CD4-positive, alpha-beta T cell treated with Interleukin-2 at 100 ng/mL for 4 hours (primary cell): ENCODE measurements at regions not wholly inside any gene's neighbourhood (a gene's known extent, or its start where the extent isn't known, plus 50 kb on each side); places are given as distances from the start of the nearest gene placed in this dataset.

ENCODE experiments used
- DNase-seq: peaks from one replicate; pipeline ENCODE4 v3.0.0-alpha.2; 2020; ENCODE audit warnings: low spot score

DNA sequence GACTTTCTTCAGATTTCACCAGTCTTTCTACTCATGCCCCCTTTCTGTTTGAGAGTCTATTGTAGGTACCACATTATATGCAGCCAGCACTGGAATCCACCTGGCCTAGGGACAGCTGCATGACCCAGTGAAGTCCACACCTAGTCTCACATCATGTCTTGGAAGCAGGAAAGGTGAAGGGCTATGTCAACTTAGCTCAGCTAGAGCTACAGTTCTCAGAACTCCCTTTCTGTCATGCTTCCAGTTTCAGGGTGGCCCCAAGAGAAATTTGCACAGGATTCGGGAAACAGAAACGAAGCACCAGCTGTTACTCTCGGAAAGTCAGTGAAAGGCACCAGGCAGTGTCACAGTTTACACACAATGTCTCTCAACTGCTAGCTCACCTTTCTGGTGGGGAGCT, 51.6 kb upstream of the NLRP1 start:
- no peak for DNase-seq

DNA sequence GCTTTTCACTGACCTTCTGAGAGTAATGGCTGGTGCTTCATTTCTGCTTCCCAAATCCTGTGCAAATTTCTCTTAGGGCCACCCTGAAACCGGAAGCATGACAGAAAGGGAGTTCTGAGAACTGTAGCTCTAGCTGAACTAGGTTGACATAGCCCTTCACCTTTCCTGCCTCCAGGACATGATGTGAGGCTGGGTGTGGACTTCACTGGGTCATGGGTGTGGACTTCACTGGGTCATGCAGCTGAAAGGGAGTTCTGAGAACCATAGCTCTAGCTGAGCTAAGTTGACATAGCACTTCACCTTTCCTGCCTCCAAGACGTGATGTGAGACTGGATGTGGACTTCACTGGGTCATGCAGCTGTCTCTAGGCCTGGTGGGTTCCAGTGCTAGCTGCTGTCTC, 54.3 kb upstream of the NLRP1 start:
- no peak for DNase-seq

DNA sequence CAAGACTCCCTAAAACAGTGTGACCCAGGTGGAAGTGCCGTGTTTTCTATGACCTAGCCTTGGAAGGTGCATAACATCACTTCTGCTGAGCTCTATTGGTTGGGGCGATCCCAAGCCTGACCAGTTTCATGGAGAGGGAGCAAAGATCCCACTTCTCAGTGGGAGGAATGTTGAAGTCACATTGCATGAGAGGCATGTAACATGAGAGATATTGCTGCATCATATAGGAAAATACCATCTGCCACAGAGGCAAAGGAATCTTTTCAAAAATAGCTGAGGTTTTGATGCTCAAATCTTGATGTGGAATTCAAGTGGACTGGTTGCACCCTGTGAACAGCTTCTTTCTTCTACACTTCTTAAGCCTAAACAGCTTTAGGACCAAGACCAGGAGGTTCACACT, 56.4 kb upstream of the NLRP1 start:
- DNase-seq = no peak

DNA sequence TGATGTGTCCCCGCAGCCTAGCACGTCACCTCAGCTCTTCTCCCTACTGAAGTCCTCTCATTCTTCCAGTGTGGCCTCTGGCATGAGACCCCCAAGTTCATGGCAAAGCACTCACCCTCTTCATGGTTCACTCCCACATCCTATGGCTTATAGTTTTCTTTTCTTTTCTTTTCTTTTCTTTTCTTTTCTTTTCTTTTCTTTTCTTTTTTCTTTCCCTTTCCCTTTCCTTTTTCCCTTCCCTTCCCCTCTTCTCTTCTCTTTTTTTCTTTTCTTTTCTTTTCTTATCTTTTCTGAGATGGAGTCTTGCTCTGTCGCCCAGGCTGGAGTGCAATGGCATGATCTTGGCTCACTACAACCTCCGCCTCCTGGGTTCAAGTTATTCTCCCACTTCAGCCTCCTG, 58.4 kb upstream of the NLRP1 start:
- no peak for DNase-seq

DNA sequence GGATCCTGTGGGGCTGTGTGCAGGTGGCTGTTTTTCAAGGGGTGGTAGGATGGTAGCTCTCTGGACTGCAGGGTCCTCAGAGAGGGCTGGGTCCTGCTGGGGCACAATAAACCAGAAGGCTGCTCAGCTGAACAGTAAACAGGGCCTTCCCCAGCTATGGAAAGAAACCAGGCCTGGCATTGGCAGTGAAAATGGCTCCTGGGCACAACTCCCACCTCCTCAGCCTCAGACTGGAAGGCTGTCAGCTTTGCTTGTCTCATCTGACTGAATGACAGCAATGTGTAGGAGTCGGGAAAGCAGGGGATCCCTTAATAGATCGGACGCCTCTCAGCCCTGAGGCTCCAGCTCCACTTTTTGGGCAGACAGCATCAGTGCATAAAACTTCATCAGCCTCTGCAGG, 59.8 kb upstream of the NLRP1 start:
- DNase-seq = no peak

DNA sequence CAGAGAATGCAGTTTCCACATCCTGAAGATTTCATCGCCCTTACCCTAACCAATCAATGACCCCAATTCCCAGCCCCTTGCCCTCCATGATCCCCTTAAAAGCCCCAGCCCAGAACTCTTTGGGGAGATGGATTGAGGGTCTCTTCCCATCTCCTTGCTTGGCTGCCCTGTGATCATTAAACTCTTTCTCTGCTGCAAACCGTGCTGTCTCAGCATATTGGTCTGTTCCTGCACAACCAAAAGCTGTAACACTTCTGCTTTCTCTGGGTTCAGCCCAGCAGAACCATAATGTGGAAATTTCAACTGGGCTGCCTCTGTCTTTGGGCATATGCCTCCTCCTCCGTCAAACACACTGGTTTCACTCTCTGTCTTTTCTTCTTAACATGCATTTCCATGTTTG, 67.0 kb upstream of the NLRP1 start:
- no peak for DNase-seq

DNA sequence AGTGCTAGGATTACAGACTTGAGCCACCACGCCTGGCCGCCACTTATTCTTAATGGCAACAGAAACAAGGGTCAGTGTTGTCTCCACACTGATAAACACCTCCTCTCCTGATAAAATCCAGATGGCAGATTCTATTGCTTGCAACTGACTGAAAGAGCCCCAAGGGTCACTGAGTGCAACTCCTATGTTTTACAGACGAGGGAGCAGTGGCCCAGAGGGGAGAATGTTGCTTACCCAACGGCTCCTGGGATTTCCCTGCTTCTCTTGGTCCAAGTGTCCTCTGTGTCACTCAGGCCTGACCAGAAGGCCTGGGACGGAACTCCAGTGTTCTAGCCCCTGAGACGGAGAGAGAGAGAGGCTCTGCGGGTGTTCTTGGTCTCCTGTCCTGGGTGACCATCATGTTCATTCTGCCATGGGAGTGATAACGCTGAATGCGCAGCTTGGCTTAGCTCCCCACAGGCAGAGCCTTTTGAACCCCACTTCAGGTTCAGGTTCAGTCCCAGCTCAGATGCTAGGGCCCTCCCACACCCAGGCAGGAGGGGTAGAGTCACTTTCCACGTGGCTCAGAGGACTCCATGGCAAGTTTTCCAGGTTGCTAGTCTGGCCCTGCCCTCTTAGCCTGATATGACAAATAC, 77.3 kb upstream of the NLRP1 start:
- no peak for DNase-seq

DNA sequence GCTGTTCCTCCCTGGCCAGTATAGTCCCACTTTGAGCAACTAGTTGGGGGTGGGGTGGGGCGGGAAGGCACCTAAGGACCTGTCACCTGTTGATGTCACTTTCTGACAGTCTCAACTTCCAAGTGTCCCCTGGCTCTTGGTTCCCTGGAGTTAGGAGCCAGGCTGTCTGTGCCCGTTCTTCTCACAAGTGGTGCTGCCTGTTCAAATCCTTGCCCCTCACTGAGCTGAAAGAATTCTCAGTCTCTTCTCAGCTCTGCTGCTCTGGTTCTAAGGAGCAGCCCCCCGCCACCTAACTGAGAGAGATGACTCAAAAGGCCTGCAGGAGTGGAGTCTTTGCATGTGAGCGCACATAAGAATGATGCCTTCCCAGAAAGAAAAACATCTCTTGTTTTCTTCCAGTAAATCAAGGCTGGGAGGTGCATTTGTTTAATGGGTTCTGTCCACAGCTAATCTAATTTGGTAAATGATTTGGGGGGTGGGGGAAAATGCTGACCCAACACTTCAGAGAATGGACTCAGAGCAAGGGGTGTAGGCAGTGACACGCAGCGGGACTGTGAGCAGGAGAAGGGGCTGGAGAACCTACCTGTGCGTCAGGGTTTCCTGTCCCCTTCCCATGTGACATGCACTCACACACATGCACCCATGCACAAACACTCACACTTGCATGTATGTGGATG, 78.2 kb upstream of the NLRP1 start:
- no peak for DNase-seq

DNA sequence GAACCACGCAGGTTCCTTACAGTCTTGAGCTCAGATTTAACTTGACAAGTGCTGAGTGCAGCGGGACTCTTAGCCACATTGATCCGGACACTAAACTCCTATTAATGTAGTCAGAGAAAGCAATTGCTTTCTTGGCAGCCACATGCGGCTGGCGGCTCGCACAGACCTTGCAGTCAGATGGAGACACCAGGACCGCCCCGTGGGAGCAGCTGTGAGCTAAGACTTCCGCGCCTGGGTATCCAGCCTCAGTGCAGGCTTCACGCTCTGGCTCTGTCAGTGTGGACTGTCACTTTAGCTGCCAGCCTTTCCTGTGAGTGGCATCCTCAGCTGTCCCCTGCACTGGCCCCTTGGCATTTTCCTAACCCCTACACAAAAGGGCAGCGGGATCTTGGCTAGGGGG, 80.9 kb upstream of the NLRP1 start:
- no peak for DNase-seq

DNA sequence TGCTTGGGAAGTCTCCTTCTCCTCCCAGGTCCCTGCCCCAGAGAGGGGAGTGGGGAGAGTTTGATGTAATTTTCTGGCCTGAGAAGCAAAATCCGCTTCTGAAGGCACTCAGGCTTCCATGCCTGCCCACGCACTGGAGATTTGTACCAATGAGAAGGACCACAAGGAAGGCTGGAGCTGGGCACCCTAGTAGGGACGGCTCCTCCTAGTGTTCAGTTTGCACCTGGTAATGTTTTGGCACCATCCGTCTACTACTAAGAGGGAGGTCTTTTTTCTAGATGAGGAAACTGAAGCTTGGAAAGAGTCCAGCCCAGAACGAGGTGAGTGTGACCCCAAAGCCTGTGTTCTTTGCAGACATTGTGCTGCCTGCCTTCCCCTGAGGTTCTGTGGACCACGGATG, 83.6 kb upstream of the NLRP1 start:
- DNase-seq = no peak

DNA sequence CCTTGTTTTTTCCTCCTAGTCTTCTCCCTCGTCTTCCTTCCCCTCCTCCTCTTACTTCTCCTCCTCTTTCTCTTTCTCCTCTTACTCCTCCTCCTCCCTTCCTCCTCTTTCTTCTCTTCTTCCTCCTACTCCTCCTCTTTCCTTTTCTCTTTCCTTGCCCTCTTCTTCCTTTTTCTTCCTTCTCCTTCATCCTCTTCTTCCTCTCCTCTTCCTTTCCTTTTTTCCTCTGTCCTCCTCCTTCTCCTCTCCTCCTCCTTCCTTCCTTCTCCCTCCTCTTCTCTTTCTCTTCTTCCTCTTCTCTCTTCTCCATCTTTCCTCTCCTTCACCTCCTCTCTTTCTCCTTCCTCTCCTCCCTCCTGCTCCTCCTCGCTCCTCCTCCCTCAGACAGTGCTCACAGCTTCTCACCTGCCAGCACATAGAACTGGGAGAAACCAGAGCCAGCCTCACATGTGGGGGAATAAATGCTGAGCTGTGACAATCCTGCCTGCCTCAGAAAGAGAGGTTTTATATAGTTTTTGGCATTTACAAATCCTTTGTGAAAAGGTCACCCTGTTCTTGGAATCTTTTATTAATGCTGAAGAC, 84.3 kb upstream of the NLRP1 start:
- no peak for DNase-seq

DNA sequence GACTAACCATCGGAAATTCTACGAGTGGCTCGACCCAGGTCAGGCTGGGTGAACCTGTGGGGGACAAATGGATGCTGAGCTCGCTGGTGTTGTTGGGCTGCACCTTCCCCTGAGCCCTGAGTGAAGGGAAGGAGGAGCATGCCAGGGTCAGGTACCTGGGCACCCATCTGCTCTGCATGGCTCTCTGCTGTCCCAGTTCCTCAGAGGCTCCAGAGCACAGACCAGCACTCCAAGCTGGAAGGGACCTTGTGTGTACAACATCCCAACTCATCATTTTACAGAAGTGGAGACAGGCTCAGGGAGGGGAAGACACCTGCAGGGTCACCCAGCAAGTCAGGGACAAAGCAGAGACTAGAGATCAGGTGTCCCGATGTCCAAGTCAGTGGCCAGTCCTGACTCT, 84.9 kb upstream of the NLRP1 start:
- DNase-seq = no peak

DNA sequence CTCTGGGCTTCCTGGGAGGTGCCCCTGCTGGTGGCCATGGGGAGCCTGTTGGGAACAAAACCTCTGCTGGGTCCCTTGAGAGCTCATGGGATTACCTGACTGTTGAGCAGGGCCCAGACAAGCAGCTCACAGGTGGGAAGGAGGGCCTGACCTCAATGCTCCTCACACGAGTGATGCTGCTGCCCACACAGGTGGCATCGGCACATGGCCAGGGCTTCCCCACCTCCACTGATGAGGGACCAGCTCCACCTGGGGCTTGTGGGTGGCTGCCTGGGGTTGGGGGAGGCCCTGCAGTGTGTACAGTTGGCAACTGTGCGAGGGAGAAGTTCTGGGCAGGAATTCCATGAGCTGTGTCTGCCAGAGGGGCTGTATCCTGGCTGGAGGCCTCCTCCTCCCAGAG, 87.8 kb upstream of the NLRP1 start:
- no peak for DNase-seq

DNA sequence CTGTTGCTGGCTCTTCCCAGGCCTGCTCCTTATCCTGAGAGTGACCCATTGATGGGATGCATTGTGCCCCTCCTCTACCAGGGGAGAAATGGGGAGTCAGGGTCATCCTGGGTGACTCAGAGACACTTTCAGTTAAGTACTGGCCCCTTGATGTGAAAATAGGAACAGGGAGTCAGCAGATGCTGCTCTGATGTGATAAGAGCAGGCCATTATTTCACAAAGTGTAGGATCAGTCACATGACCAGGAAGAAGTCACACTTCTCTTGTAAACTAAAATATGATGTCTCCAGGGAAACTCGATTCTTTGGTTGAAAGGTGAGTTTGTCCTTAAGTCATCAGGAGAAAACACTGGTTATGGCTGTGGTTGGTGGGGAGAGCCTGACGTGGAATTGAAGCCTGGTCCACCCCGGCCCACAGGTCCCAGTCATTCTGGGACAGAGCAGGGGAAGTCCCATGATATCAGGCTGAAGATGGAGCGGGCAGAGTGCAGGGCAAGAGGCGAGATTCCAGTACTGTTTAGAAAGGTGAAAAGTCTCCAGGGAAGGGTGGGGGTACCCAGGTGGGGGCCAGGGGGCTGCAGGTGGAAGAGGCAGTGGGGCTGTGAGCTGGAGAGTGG, 88.6 kb upstream of the NLRP1 start:
- no peak for DNase-seq

DNA sequence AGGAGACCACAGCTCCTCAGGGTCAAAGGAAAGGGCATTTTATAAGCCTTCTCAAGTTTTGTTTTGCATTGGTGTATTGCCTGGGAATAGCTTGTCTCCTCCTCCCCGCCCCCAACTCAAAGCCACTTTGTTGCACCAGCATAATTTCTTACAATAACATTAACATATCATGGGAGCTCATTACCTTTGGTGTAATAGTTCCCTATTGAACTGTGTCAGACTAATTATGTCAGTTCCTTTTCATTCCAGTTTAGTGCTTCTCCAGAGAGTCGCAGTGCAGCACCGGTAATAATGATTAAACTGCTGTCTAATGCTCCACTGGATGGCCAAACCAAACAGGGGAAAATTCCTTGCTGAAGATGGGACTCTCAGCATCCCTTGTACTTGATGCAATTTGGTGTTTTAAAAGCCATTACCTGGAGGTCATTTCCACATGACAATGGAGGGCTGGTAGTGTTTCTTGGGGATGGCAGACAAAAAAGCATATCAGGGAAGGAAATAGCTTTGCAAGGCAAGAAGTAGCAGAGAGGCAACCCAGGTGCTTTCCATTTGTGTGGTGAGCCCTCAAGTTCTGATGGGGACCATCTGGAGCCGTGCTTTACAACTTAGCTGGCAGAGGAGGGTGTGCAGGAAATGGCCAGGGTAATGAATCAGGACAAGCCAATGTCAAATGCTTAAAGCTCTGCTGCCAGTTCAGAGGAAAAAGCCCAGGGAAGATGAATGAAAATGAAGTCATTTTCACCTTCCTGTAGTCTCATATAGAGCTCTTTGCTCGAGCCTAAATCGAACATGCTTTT, 91.5 kb upstream of the NLRP1 start:
- no peak for DNase-seq

DNA sequence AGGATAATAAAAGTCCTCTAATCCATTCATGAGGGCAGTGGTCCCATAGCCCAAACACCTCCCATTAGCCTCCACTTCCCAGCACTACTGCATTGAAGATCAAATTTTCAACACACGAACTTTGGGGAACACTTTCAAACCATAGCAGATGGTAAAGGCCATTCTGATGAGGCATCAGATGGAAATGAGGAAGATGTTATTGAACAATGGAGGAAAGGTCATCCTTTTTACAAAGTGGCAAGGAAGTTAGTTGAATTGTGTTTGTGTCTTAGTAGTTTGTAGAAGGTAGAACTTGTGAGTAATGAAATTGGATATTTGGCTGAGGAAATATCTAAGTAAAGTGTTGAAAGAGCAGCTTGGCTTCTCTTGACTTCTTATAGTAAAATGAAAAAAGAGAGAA, 93.3 kb upstream of the NLRP1 start:
- no peak for DNase-seq

DNA sequence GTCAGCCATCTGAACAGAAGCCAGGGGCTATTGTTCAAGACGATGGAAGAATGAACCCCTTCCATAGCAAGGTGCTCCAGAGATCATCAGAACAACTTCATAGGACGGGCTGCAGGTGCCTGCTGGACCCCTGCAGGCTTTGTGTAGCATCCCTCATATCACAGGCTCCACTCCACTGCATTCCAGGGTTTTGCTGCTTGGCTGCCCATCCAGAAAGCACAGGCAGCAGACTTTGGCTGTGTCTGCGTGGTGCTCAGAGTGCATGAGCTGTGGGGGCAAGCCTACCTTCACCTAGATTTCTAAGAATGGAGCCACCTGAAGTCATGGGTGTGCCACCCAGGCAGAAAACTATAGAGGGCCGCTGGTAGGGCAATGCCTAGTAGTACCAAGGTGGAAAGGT, 93.9 kb upstream of the NLRP1 start:
- DNase-seq = no peak

DNA sequence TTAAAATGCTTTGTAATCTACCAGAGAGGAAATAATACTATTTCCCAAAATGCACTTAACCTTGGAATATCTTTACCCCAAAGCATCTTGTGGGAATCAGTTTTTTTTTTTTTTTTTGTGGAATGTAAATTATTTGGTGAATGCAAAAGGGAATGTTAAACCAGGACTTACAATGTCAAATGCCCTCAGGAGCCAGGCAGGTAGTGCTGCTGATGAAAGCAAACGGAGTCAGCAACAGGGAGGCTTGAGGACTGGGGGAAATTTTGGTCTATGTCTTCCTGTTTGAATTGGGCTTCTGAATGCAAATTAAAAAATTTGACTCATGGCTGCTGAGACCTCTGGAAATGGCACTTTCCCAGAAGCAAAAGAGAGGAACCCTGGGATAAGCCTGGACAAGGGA, 96.5 kb upstream of the NLRP1 start:
- DNase-seq = no peak

DNA sequence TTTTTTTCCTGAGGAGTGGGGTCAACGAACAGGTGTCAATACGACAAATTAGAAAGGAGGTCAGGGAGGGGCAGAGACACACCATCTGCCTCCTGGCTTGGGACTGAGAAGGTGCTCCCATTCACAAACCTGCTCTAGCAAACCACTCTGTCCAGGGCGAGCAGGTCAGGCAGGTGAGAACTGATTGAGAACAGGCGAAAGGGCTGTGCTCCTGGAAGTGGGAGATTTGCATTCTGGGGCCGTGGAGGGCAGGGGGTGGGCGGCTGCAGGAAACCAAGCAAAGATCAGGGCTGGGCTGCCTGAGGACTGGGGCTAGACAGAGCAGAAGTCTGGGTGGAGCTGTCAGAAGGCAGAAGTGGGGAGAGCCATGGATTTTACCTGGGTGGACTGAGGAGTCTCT, 98.9 kb upstream of the NLRP1 start:
- DNase-seq = no peak

DNA sequence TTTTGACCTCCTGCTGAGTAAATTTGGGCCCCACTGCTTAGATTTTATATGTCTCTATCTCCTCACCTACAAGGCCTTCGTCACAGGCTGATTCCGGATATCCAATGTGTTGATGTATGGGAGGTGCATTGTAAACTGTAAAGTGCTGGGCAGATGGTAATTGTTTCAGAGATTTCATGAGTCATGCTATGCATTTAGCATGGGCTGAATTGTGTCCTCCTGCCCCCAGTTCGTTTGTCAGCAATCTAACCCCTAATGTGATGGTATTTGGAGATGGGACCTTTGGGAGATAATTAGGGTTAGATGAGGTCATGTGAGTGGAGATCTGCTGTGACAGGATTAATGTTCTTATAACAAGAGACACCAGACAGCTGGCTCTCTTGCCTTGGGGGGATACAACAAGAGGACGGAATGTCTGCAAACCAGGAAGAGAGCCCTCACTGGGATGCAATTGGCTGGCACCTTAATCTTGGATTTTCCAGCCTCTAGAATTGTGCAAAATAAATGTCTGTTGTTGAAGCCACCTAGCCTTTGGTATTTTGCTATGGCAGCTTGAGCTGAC, 101.8 kb upstream of the NLRP1 start:
- DNase-seq = no peak

DNA sequence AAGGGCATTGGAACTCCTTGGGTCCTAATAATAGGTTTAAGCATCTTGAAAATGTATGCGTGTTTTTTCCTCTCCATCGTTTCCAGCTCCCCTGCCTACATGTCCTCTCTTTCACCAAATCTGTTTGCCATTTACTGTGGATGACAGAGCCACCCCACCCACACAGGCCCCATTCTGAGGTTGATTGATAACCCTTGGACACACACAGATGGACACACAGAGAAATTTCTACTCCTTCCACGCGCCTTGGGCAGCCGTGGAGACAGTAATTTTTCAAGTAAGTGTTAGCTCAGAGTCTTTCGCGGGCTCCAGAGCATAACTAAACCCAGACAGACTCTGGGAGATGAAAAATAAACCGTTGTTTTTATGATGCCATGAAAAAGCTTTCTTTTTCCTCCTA, 103.3 kb upstream of the NLRP1 start:
- no peak for DNase-seq

DNA sequence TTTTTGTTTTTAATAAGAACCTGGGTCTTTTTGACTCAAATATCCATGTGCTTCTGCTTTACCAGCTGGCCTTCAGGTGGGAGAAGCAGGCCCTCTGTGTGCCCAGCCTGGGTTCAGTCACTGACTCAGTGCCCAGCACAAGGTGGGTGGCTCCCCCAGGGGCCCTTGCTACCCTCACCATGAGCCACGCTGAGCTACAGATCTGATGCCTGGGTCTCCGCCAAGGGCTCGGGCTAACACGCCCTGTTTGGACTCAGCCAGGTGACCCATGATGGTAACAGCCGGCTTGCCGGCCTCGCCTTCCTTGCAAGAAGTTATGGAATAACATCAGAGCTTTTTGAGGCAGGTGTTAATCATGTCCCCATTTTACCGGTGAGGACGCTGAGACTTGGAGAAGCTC, 109.5 kb upstream of the NLRP1 start:
- no peak for DNase-seq
